ENCODE measurements at regions not wholly inside any gene's neighbourhood (a gene's known extent, or its start where the extent isn't known, plus 50 kb on each side); places are given as distances from the start of the nearest gene placed in this dataset.

- no peak overlapping the region for H3K4me3 Mint-ChIP-seq
- no peaks in the 10 kb centered on the region for H3K9me3 Mint-ChIP-seq
- H3K36me3 Mint-ChIP-seq, result peaks cover 0 to 4% of the 10 kb centered on the region in 2 donors
- no peak for DNase-seq
- peaks cover 10 to 18% (median 16%) of the 10 kb centered on the region in 3 donors for H3K27me3 Mint-ChIP-seq
- H3K27ac Mint-ChIP-seq, result no peak overlapping the region
- H3K4me1 Mint-ChIP-seq, result no peaks in the 10 kb centered on the region
- ATAC-seq (ENCODE audit: low read depth in 2 of 2), result no peak
Observed at GRCh38 chr1:221459558-221459957, 282.3 kb downstream of the DUSP10 start.

- Mint-ChIP-seq H3K27ac (no peak overlapping the region), H3K4me1 (no peaks in the 10 kb centered on the region), H3K36me3 (no peaks in the 10 kb centered on the region), H3K4me3 (no peak overlapping the region), H3K9me3 (peaks cover 0 to 6% (median 4%) of the 10 kb centered on the region in 7 donors), H3K27me3 (peaks cover 7 to 17% (median 8%) of the 10 kb centered on the region in 3 donors)
- ATAC-seq (ENCODE audit: low read depth in 2 of 2), result no peak
- DNase-seq, result no peak
Observed at GRCh38 chr1:221462345-221462744, 279.5 kb downstream of the DUSP10 start.

- DNase-seq, result no peak
Observed at GRCh38 chr1:221468546-221468945, 273.3 kb downstream of the DUSP10 start.

GRCh38 chr1:221469476-221469875 lies 272.4 kb downstream of the DUSP10 start:
- no peak for DNase-seq
- no peak overlapping the region for H3K27ac Mint-ChIP-seq
- peaks cover 25 to 57% (median 35%) of the 10 kb centered on the region in 3 donors for H3K27me3 Mint-ChIP-seq
- no peak for ATAC-seq (ENCODE audit: low read depth in 2 of 2)
- H3K36me3 Mint-ChIP-seq, result no peaks in the 10 kb centered on the region
- H3K4me3 Mint-ChIP-seq, result no peak overlapping the region
- H3K9me3 Mint-ChIP-seq, result peaks cover 0 to 20% (median 13%) of the 10 kb centered on the region in 7 donors
- H3K4me1 Mint-ChIP-seq, result no peaks in the 10 kb centered on the region

More at GRCh38 chr1:221468546-221468945, 273.3 kb downstream of the DUSP10 start:
- Mint-ChIP-seq H3K36me3 (no peaks in the 10 kb centered on the region), H3K9me3 (peaks cover 0 to 20% (median 13%) of the 10 kb centered on the region in 7 donors), H3K27ac (no peak overlapping the region), H3K4me3 (no peak overlapping the region), H3K4me1 (no peaks in the 10 kb centered on the region), H3K27me3 (peaks cover 23 to 55% (median 32%) of the 10 kb centered on the region in 3 donors)
- ATAC-seq (ENCODE audit: low read depth in 2 of 2), result no peak

- H3K4me1 Mint-ChIP-seq, result no peaks in the 10 kb centered on the region
- peaks cover 0 to 20% (median 13%) of the 10 kb centered on the region in 7 donors for H3K9me3 Mint-ChIP-seq
- DNase-seq, result no peak
- H3K36me3 Mint-ChIP-seq, result no peaks in the 10 kb centered on the region
- H3K27ac Mint-ChIP-seq, result no peak overlapping the region
- no peak for ATAC-seq (ENCODE audit: low read depth in 2 of 2)
- H3K27me3 Mint-ChIP-seq, result peaks cover 25 to 57% (median 35%) of the 10 kb centered on the region in 3 donors
- no peak overlapping the region for H3K4me3 Mint-ChIP-seq
Observed at GRCh38 chr1:221470000-221470698, 271.7 kb downstream of the DUSP10 start.

GRCh38 chr1:221473411-221473810 lies 268.5 kb downstream of the DUSP10 start:
- Mint-ChIP-seq H3K4me1 (peaks cover 0 to 4% (median 0%) of the 10 kb centered on the region in 3 donors), H3K36me3 (no peaks in the 10 kb centered on the region), H3K9me3 (peaks cover 0 to 4% (median 2%) of the 10 kb centered on the region in 7 donors), H3K4me3 (no peak overlapping the region), H3K27ac (peak overlapping the region in 1 of 6 donors; percentile 62), H3K27me3 (peaks cover 13 to 44% (median 43%) of the 10 kb centered on the region in 3 donors)
- DNase-seq (no peak), ATAC-seq (ENCODE audit: low read depth in 2 of 2) (no peak)

- DNase-seq (no peak), ATAC-seq (ENCODE audit: low read depth in 2 of 2) (no peak)
- Mint-ChIP-seq H3K9me3 (no peaks in the 10 kb centered on the region), H3K36me3 (no peaks in the 10 kb centered on the region), H3K4me3 (no peak overlapping the region), H3K4me1 (peaks cover 0 to 4% (median 0%) of the 10 kb centered on the region in 3 donors), H3K27ac (no peak overlapping the region), H3K27me3 (peaks cover 4 to 24% (median 19%) of the 10 kb centered on the region in 3 donors)
Observed at GRCh38 chr1:221477252-221477651, 264.6 kb downstream of the DUSP10 start.

- H3K4me1 Mint-ChIP-seq, result peaks cover 0 to 4% (median 0%) of the 10 kb centered on the region in 3 donors
- DNase-seq, result peak; percentile 9
- H3K36me3 Mint-ChIP-seq, result no peaks in the 10 kb centered on the region
- no peak overlapping the region for H3K4me3 Mint-ChIP-seq
- H3K9me3 Mint-ChIP-seq, result no peaks in the 10 kb centered on the region
- peak overlapping the region in 2 of 6 donors; percentile 6 to 74 for H3K27ac Mint-ChIP-seq
- H3K27me3 Mint-ChIP-seq, result peaks cover 4 to 14% (median 9%) of the 10 kb centered on the region in 3 donors
- peak; percentile 42 to 43 for ATAC-seq (ENCODE audit: low read depth in 2 of 2)
Observed at GRCh38 chr1:221478050-221478949, 263.6 kb downstream of the DUSP10 start.

GRCh38 chr1:221487781-221488524 lies 253.9 kb downstream of the DUSP10 start:
- DNase-seq, result no peak
- no peak for ATAC-seq (ENCODE audit: low read depth in 2 of 2)
- Mint-ChIP-seq H3K4me1 (no peaks in the 10 kb centered on the region), H3K36me3 (no peaks in the 10 kb centered on the region), H3K9me3 (peaks cover 0 to 2% (median 0%) of the 10 kb centered on the region in 7 donors), H3K4me3 (no peak overlapping the region), H3K27me3 (no peaks in the 10 kb centered on the region), H3K27ac (no peak overlapping the region)

GRCh38 chr1:221488550-221488949 lies 253.3 kb downstream of the DUSP10 start:
- no peak for DNase-seq
- peaks cover 0 to 2% (median 0%) of the 10 kb centered on the region in 7 donors for H3K9me3 Mint-ChIP-seq
- H3K4me3 Mint-ChIP-seq, result no peak overlapping the region
- H3K4me1 Mint-ChIP-seq, result no peaks in the 10 kb centered on the region
- no peaks in the 10 kb centered on the region for H3K36me3 Mint-ChIP-seq
- no peak for ATAC-seq (ENCODE audit: low read depth in 2 of 2)
- no peak overlapping the region for H3K27ac Mint-ChIP-seq
- peaks cover 0 to under 1% (median 0%) of the 10 kb centered on the region in 3 donors for H3K27me3 Mint-ChIP-seq

- Mint-ChIP-seq H3K9me3 (peaks cover 0 to 2% (median 0%) of the 10 kb centered on the region in 7 donors), H3K36me3 (no peaks in the 10 kb centered on the region), H3K27ac (no peak overlapping the region), H3K27me3 (peaks cover 9 to 15% (median 11%) of the 10 kb centered on the region in 3 donors), H3K4me3 (no peak overlapping the region), H3K4me1 (no peaks in the 10 kb centered on the region)
- ATAC-seq (ENCODE audit: low read depth in 2 of 2) (no peak), DNase-seq (no peak)
Observed at GRCh38 chr1:221494670-221495069, 247.2 kb downstream of the DUSP10 start.

- no peaks in the 10 kb centered on the region for H3K4me1 Mint-ChIP-seq
- peaks cover 9 to 15% (median 11%) of the 10 kb centered on the region in 3 donors for H3K27me3 Mint-ChIP-seq
- no peak for DNase-seq
- ATAC-seq (ENCODE audit: low read depth in 2 of 2), result no peak
- no peak overlapping the region for H3K27ac Mint-ChIP-seq
- no peaks in the 10 kb centered on the region for H3K36me3 Mint-ChIP-seq
- H3K4me3 Mint-ChIP-seq, result no peak overlapping the region
- peaks cover 0 to 3% (median 0%) of the 10 kb centered on the region in 7 donors for H3K9me3 Mint-ChIP-seq
Observed at GRCh38 chr1:221497046-221497445, 244.8 kb downstream of the DUSP10 start.

- ATAC-seq (ENCODE audit: low read depth in 2 of 2) (no peak), DNase-seq (no peak)
- peaks cover 15 to 38% (median 28%) of the 10 kb centered on the region in 7 donors for H3K9me3 Mint-ChIP-seq
- no peaks in the 10 kb centered on the region for H3K4me1 Mint-ChIP-seq
- H3K36me3 Mint-ChIP-seq, result peaks cover 18 to 20% of the 10 kb centered on the region in 2 donors
- H3K27me3 Mint-ChIP-seq, result peaks cover 7 to 11% (median 8%) of the 10 kb centered on the region in 3 donors
- no peak overlapping the region for H3K27ac Mint-ChIP-seq
- H3K4me3 Mint-ChIP-seq, result no peak overlapping the region
Observed at GRCh38 chr1:221503268-221503667, 238.6 kb downstream of the DUSP10 start.
